PC-3 (cell line): ENCODE measurements at regions not wholly inside any gene's neighbourhood (a gene's known extent, or its start where the extent isn't known, plus 50 kb on each side); places are given as distances from the start of the nearest gene placed in this dataset.

Experiments used
- ATAC-seq: fragments of 200-7000 bp; cut with Tn5 transposase; 2 replicates; pipeline ENCODE4 v1.9.1; 2020; ENCODE audit warnings: mild to moderate bottlenecking, moderate library complexity
- BruUV-seq: library from RNA; stranded (reverse); fragments of 400-500 nt; replicated peaks from 2 replicates; lab custom pipeline; 2021; lab: Mats Ljungman, UMichigan
- CTCF ChIA-PET: fragments of 300-600 bp; sonication (Branson Sonifier 250); formaldehyde crosslinking; loops from one replicate; lab custom pipeline; 2022; ENCODE audit warnings: antibody characterized with exemption; lab: Charles Lee
- POLR2A ChIA-PET: fragments of 300-600 bp; sonication (Branson Sonifier 250); formaldehyde crosslinking; loops from one replicate; lab custom pipeline; 2022; ENCODE audit warnings: antibody characterized with exemption; ENCODE audit not compliant: unreplicated experiment; lab: Charles Lee
- DNase-seq: peaks from one replicate; pipeline ENCODE4 v3.0.0-alpha.2; 2015
- H2AFZ ChIP-seq: fragments of 300-600 bp; sonication (generic); 2 replicates; pipeline ENCODE4 v1.6.0; 2016; ENCODE audit warnings: antibody characterized with exemption, low read length
- H3F3A ChIP-seq: fragments of 300-600 bp; sonication (generic); one replicate; pipeline ENCODE4 v1.6.0; 2017; ENCODE audit warnings: antibody characterized with exemption, low read length, control low read depth, mild to moderate bottlenecking; ENCODE audit not compliant: unreplicated experiment
- H3K27ac ChIP-seq: fragments of 300-600 bp; sonication (generic); 2 replicates; pipeline ENCODE4 v1.5.1; 2016; ENCODE audit warnings: mild to moderate bottlenecking, low read length
- H3K27me3 ChIP-seq: fragments of 300-600 bp; sonication (generic); 2 replicates; pipeline ENCODE4 v1.6.1; 2016; ENCODE audit warnings: low read length, mixed read lengths
- H3K36me3 ChIP-seq: fragments of 300-600 bp; sonication (generic); 2 replicates; pipeline ENCODE4 v1.6.1; 2016; ENCODE audit warnings: low read depth, mixed run types, low read length, mixed read lengths
- H3K4me1 ChIP-seq: fragments of 300-600 bp; sonication (generic); 2 replicates; pipeline ENCODE4 v1.5.1; 2016; ENCODE audit warnings: low read length; ENCODE audit not compliant: insufficient read depth
- H3K4me2 ChIP-seq: fragments of 300-600 bp; sonication (generic); 2 replicates; pipeline ENCODE4 v1.6.0; 2016; ENCODE audit warnings: low read length
- H3K4me3 ChIP-seq: fragments of 300-600 bp; sonication (generic); 2 replicates; pipeline ENCODE4 v1.5.1; 2016; ENCODE audit warnings: mild to moderate bottlenecking, low read length, mixed read lengths
- H3K79me2 ChIP-seq: fragments of 300-600 bp; sonication (generic); 2 replicates; pipeline ENCODE4 v1.6.1; 2017; ENCODE audit warnings: low read length, mixed read lengths
- H3K9ac ChIP-seq: fragments of 300-600 bp; sonication (generic); 2 replicates; pipeline ENCODE4 v1.6.0; 2016; ENCODE audit warnings: mild to moderate bottlenecking, low read length
- H3K9me2 ChIP-seq: fragments of 300-600 bp; sonication (generic); replicated peaks from 2 replicates; pipeline ENCODE4 v1.6.1; 2016; ENCODE audit warnings: mixed run types, low read length, mixed read lengths
- H3K9me3 ChIP-seq: fragments of 300-600 bp; sonication (generic); 2 replicates; pipeline ENCODE4 v1.6.1; 2016; ENCODE audit warnings: low read length, mixed read lengths
- H4K20me1 ChIP-seq: fragments of 300-600 bp; sonication (generic); 2 replicates; pipeline ENCODE4 v1.6.1; 2016; ENCODE audit warnings: low read length, mixed read lengths
- EZH2 ChIP-seq: fragments of 300-600 bp; sonication (generic); IDR thresholded peaks from one replicate; pipeline ENCODE4 v1.6.1; 2017; ENCODE audit warnings: antibody characterized with exemption, mild to moderate bottlenecking, low read length; ENCODE audit not compliant: unreplicated experiment
- EZH2phosphoT487 ChIP-seq: fragments of 300-600 bp; sonication (generic); IDR thresholded peaks from 2 replicates; pipeline ENCODE4 v1.6.1; 2018; ENCODE audit warnings: mild to moderate bottlenecking, antibody characterized with exemption, low read length, borderline replicate concordance
- intact Hi-C: fragments of 100-400 bp; cut with micrococcal nuclease; formaldehyde crosslinking; loops from 2 replicates; pipeline ENCODE4 v1.9.0; 2023
- TF ChIP-seq, protein P1 (sequence below): fragments of 300-600 bp; sonication (generic); conservative IDR thresholded peaks from 2 replicates; pipeline ENCODE4 v1.5.1; 2017; ENCODE audit warnings: antibody characterized with exemption, low read depth, mild to moderate bottlenecking, low read length

- no peaks in the 10 kb centered on the region for H4K20me1 ChIP-seq
- ATAC-seq = no peak
- H3K9ac ChIP-seq = no peak overlapping the region
- H3K79me2 ChIP-seq = no peaks in the 10 kb centered on the region
- H3K4me3 ChIP-seq = no peak overlapping the region
- TF ChIP-seq EZH2phosphoT487 (no peak), EZH2 (no peak)
- TF ChIP-seq, protein P1, sequence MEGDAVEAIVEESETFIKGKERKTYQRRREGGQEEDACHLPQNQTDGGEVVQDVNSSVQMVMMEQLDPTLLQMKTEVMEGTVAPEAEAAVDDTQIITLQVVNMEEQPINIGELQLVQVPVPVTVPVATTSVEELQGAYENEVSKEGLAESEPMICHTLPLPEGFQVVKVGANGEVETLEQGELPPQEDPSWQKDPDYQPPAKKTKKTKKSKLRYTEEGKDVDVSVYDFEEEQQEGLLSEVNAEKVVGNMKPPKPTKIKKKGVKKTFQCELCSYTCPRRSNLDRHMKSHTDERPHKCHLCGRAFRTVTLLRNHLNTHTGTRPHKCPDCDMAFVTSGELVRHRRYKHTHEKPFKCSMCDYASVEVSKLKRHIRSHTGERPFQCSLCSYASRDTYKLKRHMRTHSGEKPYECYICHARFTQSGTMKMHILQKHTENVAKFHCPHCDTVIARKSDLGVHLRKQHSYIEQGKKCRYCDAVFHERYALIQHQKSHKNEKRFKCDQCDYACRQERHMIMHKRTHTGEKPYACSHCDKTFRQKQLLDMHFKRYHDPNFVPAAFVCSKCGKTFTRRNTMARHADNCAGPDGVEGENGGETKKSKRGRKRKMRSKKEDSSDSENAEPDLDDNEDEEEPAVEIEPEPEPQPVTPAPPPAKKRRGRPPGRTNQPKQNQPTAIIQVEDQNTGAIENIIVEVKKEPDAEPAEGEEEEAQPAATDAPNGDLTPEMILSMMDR = no peak
- ChIA-PET POLR2A (no interaction called here), CTCF (no interaction called here)
- H3K27ac ChIP-seq = no peak overlapping the region
- no peak overlapping the region for H3K4me2 ChIP-seq
- H3F3A ChIP-seq = no peaks in the 10 kb centered on the region
- H3K36me3 ChIP-seq = no peaks in the 10 kb centered on the region
- no peaks in the 10 kb centered on the region for H3K4me1 ChIP-seq
- H3K9me3 ChIP-seq = no peaks in the 10 kb centered on the region
- no TSS peak for BruUV-seq
- DNase-seq = no peak
- H2AFZ ChIP-seq = no peak overlapping the region
- H3K27me3 ChIP-seq = no peaks in the 10 kb centered on the region
- intact Hi-C loops = no loop called here
- no peaks in the 10 kb centered on the region for H3K9me2 ChIP-seq
These were observed 65.8 kb upstream of the COL5A1 start for GRCh38 chr9:134575901-134576176.

DNA sequence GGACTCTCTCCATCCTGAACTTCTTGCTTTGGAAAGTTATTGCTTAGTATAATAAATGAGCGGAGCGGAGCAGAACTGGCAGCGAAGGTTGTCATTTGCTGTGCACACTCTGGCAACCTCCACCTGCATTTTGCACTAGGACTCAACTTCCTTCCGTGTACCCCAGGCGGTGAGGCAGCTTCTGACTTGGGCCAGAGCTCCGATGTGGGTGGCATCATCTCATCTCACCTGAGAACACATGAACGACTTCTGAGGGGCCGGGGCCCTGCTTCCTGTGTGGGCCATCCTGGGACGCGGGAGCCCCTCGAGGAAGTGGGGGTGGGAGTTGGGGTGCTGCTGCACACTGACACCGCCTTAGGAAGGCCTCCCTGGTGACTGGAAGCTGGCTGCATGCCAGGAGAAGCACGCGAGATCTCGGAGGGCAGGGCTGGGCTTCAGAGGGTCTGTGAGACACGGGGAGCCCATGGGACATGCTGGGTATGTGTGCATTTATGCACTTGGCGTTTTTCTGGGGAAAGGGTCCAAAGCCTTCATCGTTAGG is 56.5 kb upstream of the COL5A1 start:
- no peak for DNase-seq
- no peaks in the 10 kb centered on the region for H3K9me2 ChIP-seq
- no peaks in the 10 kb centered on the region for H3K9me3 ChIP-seq
- BruUV-seq = no TSS peak
- H3K27ac ChIP-seq = no peak overlapping the region
- no peak overlapping the region for H2AFZ ChIP-seq
- no peaks in the 10 kb centered on the region for H3F3A ChIP-seq
- H3K4me1 ChIP-seq = no peaks in the 10 kb centered on the region; the same call in 1 of the 2 replicates
- H3K9ac ChIP-seq = no peak overlapping the region
- H3K4me3 ChIP-seq = no peak overlapping the region
- no peak overlapping the region for H3K4me2 ChIP-seq
- ATAC-seq = no peak
- H3K79me2 ChIP-seq = no peaks in the 10 kb centered on the region
- no peaks in the 10 kb centered on the region for H3K27me3 ChIP-seq
- TF ChIP-seq EZH2phosphoT487 (no peak), EZH2 (no peak)
- TF ChIP-seq, protein P1 = no peak
- POLR2A ChIA-PET = no interaction called here
- CTCF ChIA-PET = no interaction called here
- no peaks in the 10 kb centered on the region for H3K36me3 ChIP-seq
- H4K20me1 ChIP-seq = no peaks in the 10 kb centered on the region
- intact Hi-C loops = no loop called here

DNA sequence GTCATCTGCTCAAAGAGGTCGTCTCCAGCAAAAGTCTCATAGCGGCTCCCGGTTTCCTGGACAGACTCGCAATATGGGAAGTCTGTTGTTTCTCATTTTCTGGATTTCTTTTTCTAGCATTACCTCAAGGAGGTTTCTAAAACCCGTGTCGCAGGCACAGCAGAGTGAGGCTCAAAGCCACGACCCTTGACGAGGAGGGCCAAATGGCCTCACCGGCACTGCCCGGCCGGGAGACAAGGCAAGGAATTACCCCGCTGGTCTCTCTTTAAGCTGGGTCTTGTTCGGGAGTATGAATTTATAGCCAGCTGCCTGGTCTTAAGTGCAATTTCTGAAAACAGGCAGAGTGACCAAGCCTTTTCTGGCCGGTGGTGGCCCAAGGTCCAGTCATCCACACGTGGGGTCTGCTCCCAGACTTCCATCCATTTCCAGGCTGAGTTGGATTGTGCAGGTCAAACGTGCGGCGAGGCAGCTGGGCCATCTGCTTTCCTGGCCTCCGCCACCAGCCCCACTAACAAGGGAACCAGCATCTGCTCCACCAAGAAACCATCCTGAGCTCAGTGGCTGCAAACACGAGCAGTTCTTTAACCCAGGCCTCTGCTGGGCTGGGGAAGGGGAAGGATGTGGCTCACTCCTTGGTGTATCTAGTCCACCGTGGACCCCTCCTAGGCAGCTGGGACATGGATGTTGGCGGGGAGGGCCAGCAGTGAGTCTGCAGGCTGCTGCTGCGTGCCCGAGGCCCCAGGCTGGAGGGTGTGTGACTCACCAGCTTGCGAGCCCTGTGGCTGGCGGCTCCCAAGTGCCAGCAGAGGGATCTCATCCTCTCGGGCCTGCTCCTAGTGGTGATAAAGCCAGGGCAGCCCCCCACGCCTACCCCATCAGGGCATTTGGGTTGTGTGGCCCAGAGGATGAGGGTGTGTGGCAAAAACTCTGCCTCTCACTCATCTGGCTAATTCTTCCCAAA is 55.6 kb upstream of the COL5A1 start:
- Histone ChIP-seq H4K20me1 (no peaks in the 10 kb centered on the region), H3K36me3 (no peaks in the 10 kb centered on the region), H3K27ac (no peak overlapping the region), H3F3A (no peaks in the 10 kb centered on the region), H3K4me3 (no peak overlapping the region), H3K4me2 (no peak overlapping the region), H3K27me3 (no peaks in the 10 kb centered on the region), H3K79me2 (no peaks in the 10 kb centered on the region), H3K9me3 (no peaks in the 10 kb centered on the region), H3K9ac (no peak overlapping the region), H3K9me2 (no peaks in the 10 kb centered on the region), H2AFZ (no peak overlapping the region), H3K4me1 (no peaks in the 10 kb centered on the region; the same call in 1 of the 2 replicates)
- BruUV-seq = no TSS peak
- ChIA-PET CTCF (no interaction called here), POLR2A (no interaction called here)
- peak; percentile 45 for DNase-seq
- intact Hi-C loops = no loop called here
- TF ChIP-seq, protein P1 = 0 out of 2 replicates have a peak, but pooled peaks have one; percentile 15
- TF ChIP-seq EZH2 = no peak
- ATAC-seq = peak; percentile 87
